IPS DF 6.9 (cell line): ENCODE measurements at regions not wholly inside any gene's neighbourhood (a gene's known extent, or its start where the extent isn't known, plus 50 kb on each side); places are given as distances from the start of the nearest gene placed in this dataset.

Experiments used
- DNase-seq: peaks from one replicate; pipeline ENCODE4 v3.0.0-alpha.2; 2013; ENCODE audit warnings: low read depth, low spot score
- H3K27ac ChIP-seq: one replicate; pipeline ENCODE4 v1.5.1; 2013; ENCODE audit warnings: low read length, control low read depth
- H3K27me3 ChIP-seq: 2 replicates; pipeline ENCODE4 v1.6.1; 2013; ENCODE audit warnings: mild to moderate bottlenecking, low read length; ENCODE audit not compliant: control insufficient read depth, insufficient read depth
- H3K36me3 ChIP-seq: 2 replicates; pipeline ENCODE4 v1.6.1; 2013; ENCODE audit warnings: low read length; ENCODE audit not compliant: control insufficient read depth, insufficient read depth
- H3K4me1 ChIP-seq: 2 replicates; pipeline ENCODE4 v1.6.1; 2013; ENCODE audit warnings: low read length; ENCODE audit not compliant: control insufficient read depth, insufficient read depth
- H3K4me3 ChIP-seq: 2 replicates; pipeline ENCODE4 v1.5.1; 2013; ENCODE audit warnings: mild to moderate bottlenecking, low read length
- H3K9me3 ChIP-seq: 2 replicates; pipeline ENCODE4 v1.6.1; 2013; ENCODE audit warnings: low read length, inconsistent platforms; ENCODE audit not compliant: control insufficient read depth, insufficient read depth
- WGBS: extraction: QIAGEN DNeasy Blood & Tissue Kit; methylation state at CpG from one replicate; pipeline ENCODE4 v1.1.7; 2013; ENCODE audit warnings: mixed read lengths, missing lambda C conversion rate; ENCODE audit not compliant: insufficient read length, insufficient coverage; 5-methylcytosine and 5-hydroxymethylcytosine counted together

DNA sequence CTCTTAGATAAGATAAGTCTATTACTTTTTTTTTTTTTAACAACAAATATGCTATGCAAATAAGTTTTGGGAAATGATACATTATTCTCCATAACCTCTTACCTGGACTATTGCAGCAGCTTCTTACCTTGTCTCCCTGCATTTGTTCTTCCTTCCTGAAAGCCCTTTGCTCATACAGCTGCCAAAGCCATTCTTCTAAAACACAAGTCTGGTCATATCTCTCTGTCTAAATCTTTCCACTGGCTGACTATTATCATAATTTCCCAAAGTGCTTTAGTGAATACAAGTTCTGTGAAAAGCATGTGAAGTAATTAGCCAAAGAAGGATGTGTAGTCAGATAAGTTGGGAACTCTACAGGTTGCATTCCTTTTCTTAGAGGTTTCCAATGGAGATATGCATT, 115.4 kb upstream of the CNTLN start:
- Histone ChIP-seq H3K4me3 (no peak overlapping the region), H3K36me3 (no peaks in the 10 kb centered on the region), H3K27ac (no peak overlapping the region), H3K4me1 (no peaks in the 10 kb centered on the region), H3K9me3 (no peaks in the 10 kb centered on the region), H3K27me3 (no peaks in the 10 kb centered on the region)
- DNase-seq = no peak

DNA sequence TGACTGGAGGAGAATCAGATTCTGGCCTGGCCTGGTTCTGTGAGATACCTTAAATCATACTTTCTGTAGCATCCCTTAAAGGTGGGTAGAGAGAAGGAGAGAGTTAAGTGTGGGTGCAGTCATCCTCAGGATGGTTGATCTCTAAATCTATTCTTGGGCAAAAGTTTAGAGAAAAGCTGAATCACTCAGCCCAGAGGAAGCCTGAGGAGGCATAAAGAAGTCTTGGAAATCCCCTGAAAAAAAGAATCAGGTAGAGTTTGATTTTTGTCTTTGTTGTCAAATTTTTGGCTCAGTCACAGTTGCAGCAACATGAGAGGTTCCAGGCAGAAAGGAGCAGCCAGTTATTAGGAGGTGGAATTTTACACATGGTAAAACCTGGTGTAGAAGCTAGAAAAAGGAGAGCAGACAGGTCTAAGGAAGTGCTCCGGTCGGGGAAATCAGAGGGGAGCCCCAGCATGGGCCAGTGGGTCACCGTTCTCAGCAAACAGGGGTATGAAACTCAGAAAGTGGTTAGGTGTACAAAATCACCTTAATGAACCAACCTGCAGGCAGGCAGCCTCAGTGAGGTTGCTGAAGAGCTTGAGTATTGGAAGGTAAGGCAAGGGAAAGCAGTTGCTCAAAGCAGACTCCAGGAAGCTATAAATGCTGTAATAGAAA, 116.2 kb upstream of the CNTLN start:
- DNase-seq = no peak
- Histone ChIP-seq H3K9me3 (no peaks in the 10 kb centered on the region), H3K27me3 (no peaks in the 10 kb centered on the region), H3K27ac (no peak overlapping the region), H3K36me3 (no peaks in the 10 kb centered on the region), H3K4me1 (no peaks in the 10 kb centered on the region), H3K4me3 (no peak overlapping the region)
- no CpG with 5 or more reads among the region's 3 CpGs for WGBS

DNA sequence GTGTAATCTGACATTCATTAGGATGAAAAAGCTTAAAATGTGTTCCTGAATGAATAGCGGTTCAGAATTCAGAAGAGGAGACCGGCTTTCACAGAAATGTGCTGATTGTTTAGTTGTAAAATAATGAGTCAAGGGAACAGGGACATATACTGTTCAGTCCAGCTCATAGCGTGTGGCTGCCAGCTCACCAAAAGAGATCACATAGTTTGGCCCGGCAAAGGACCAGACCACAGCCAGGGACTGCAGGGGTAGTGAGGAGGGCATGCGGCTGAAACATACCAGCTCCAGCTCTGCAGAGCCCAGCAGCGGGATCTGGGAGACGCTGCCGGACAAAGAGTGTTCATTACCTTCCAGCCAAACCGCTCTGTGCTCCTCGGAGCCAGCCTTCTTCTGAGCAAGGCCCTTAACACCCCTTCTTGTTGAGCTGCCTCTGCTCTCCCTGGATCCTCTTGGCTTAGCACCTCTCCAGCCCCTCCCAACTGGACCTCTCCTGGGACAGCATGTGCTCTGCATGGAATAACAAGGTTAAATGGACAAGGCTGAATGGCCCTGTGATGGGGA, 116.8 kb upstream of the CNTLN start:
- no peaks in the 10 kb centered on the region for H3K9me3 ChIP-seq
- DNase-seq = no peak
- no CpG with 5 or more reads among the region's 10 CpGs for WGBS
- no peak overlapping the region for H3K27ac ChIP-seq
- H3K27me3 ChIP-seq = no peaks in the 10 kb centered on the region
- H3K4me1 ChIP-seq = no peaks in the 10 kb centered on the region
- no peak overlapping the region for H3K4me3 ChIP-seq
- no peaks in the 10 kb centered on the region for H3K36me3 ChIP-seq

DNA sequence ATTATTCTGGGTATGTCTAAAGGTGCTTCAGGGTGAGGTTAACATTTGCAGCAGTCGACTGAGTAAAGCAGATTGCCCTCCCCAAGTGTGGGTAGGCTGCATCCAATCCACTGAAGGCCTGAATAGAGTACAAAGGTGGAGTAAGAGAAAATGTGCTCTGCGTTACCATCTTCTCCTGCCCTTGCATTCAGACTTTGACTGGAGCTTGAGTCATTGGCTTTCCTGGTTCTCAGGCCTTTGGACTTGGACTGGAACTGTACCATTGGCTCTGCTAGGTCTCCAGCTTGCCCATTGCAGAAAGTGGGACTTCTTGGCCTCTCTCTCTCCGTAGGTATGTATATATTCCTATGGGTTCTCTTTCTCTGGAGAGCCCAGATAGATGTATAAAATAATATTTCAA, 120.9 kb upstream of the CNTLN start:
- H3K36me3 ChIP-seq = no peaks in the 10 kb centered on the region
- no peaks in the 10 kb centered on the region for H3K4me1 ChIP-seq
- WGBS = no CpG with 5 or more reads among the region's 3 CpGs
- no peaks in the 10 kb centered on the region for H3K27me3 ChIP-seq
- no peaks in the 10 kb centered on the region for H3K9me3 ChIP-seq
- H3K4me3 ChIP-seq = no peak overlapping the region
- DNase-seq = no peak
- no peak overlapping the region for H3K27ac ChIP-seq

DNA sequence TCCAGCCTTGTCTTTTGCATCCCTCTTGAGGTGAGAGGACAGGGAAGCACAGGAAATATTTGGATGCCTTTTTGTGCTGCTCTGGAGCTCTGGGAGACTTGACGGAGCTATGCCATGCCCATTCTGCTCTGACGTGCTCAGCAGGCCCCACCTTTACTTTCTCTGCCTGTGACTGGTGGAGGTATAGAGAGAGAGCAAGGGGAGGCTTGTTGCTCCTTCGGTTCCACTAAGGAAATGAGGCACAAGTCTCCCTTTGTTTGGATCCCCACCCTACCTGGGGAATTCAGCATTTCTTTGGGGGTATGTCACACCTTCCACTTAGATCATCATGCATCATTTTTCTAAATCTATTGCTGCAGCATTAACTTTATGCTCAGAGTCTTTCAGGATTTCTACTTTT, 121.8 kb upstream of the CNTLN start:
- H3K9me3 ChIP-seq = no peaks in the 10 kb centered on the region
- no peaks in the 10 kb centered on the region for H3K36me3 ChIP-seq
- no peaks in the 10 kb centered on the region for H3K27me3 ChIP-seq
- DNase-seq = no peak
- no peaks in the 10 kb centered on the region for H3K4me1 ChIP-seq
- no CpG with 5 or more reads among the region's 3 CpGs for WGBS
- no peak overlapping the region for H3K27ac ChIP-seq
- no peak overlapping the region for H3K4me3 ChIP-seq

DNA sequence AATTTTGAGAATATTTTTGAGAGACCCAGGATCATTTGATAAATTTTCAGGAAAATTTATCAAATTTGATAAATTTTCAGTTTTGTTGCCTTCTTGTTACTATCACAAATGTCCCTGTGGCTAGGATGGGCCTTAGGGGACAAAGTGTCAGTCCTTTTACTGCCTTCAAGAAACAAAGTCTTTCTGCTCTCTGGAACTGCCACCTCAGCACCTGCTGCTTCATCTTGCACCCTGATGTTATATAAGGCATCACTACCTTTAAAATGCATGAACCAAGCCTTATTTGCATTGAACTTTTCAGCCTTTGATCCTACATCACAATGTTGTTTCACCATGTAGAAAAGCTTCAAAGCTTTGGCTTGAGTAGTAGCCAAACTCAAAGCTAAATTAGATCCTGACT, 123.0 kb upstream of the CNTLN start:
- no peaks in the 10 kb centered on the region for H3K36me3 ChIP-seq
- no peak for DNase-seq
- no peaks in the 10 kb centered on the region for H3K4me1 ChIP-seq
- H3K27me3 ChIP-seq = no peaks in the 10 kb centered on the region
- no peak overlapping the region for H3K4me3 ChIP-seq
- H3K27ac ChIP-seq = no peak overlapping the region
- no peaks in the 10 kb centered on the region for H3K9me3 ChIP-seq

DNA sequence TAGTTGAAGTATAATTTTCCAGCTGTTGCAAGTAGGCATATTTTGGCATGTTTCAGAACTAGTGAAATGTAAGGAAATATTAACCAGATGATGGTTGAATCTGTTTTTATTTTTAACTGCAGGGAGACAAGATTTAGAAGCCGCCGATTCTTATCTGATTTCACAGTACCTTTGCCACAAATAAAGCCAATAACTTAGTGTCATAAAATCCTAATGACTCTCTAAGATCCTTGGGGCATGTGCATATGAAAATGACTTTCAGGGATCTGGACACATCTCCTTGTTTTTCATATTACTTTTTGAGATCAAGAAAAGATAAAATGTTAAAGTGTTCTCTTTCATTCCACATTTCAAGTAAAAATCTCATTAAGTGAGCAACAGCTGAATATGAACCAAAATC, 125.8 kb upstream of the CNTLN start:
- H3K4me1 ChIP-seq = no peaks in the 10 kb centered on the region
- no peak overlapping the region for H3K27ac ChIP-seq
- no peak for DNase-seq
- no peaks in the 10 kb centered on the region for H3K27me3 ChIP-seq
- no peaks in the 10 kb centered on the region for H3K9me3 ChIP-seq
- H3K36me3 ChIP-seq = no peaks in the 10 kb centered on the region
- H3K4me3 ChIP-seq = no peak overlapping the region
- WGBS = no CpG with 5 or more reads among the region's 2 CpGs

DNA sequence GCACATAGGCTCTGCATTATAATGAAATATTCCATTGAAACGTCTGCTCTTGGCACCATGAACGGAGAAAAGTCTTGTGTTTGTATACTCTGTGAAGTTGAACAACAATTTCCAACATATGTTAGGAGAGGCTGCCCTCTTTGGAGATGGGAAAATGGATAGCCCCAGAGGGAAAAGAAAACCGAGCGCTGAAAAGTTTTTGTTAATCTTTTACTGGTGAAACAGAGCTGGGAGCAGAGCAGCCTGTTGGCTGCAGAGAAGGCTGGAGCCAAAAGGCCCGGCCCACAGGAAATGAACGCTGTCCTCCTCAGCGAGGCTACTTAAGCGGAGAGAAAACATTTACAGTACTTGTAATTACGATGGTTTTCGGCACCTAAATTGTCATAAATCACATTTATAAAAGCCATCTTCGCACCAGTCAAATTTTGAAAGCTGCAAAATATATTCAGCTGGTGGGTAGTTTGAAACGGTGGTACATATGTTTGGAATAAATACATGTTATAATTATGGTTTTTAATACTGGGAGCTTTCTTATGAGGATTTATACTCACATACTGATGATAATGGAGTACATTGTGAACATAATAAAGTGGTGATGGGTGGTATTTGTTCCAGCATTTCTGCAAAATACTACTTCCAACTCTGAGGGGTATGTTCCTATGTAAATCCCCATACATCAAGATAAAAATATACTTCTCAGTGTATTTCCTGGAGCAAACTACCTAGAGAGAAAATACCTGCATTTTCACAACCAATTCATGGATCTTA, 129.6 kb upstream of the CNTLN start:
- Histone ChIP-seq H3K4me3 (no peak overlapping the region), H3K27me3 (no peaks in the 10 kb centered on the region), H3K9me3 (no peaks in the 10 kb centered on the region), H3K27ac (no peak overlapping the region), H3K4me1 (no peaks in the 10 kb centered on the region), H3K36me3 (no peaks in the 10 kb centered on the region)
- WGBS = no CpG with 5 or more reads among the region's 12 CpGs
- DNase-seq = no peak

DNA sequence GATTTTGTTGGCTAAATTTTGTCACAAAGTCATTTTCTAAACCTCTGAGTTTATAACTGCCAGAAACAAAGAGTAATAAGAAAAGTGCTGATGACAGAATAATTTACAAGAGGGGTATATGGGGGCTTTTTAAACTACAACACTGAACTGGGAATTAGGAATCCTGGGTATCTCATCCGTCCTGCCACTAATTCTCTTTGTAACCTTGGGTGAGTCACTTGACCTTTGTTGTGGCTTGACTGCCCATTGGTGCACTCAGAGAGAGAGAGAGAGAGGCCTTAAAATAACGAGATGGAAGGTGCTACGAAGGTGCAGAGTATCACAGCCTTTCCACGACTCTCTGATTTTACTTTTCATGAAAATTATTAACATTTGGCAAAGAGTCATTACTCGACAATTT, 130.3 kb upstream of the CNTLN start:
- no peaks in the 10 kb centered on the region for H3K9me3 ChIP-seq
- H3K4me1 ChIP-seq = no peaks in the 10 kb centered on the region
- no peak overlapping the region for H3K4me3 ChIP-seq
- no peak for DNase-seq
- no peak overlapping the region for H3K27ac ChIP-seq
- no peaks in the 10 kb centered on the region for H3K36me3 ChIP-seq
- WGBS = no CpG with 5 or more reads among the region's 5 CpGs
- H3K27me3 ChIP-seq = no peaks in the 10 kb centered on the region

DNA sequence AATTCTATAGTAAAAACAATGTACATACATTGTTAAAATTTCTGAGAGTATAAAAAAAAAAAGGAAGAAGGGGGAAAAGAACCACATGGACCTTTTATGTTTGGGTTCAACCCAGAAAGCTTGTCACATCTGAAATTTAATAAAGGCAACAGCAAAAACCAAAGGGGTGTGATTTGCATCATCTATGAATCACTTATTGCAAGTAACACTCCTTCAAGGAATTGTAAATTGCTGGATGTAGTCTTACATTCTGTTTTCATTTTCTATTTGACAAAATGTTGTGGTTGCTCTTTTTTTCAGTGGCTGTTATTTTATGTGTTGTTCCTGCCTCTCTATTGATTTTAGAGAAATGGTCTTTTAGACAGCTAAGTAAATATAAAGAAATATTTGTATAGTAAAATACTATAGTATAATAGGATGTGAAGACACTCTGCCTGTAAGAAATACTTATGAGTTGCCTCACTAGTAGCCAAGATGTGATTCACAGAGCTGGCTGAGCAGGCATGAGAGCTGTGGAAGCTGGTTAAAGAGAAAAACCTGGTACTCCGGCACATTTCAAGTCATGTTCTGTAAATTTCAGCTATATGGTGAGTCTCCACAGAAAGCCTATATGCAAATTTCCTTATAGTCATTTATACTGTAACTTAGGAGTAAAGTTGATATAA, 131.1 kb upstream of the CNTLN start:
- Histone ChIP-seq H3K27me3 (no peaks in the 10 kb centered on the region), H3K4me1 (no peaks in the 10 kb centered on the region), H3K4me3 (no peak overlapping the region), H3K9me3 (no peaks in the 10 kb centered on the region), H3K27ac (no peak overlapping the region), H3K36me3 (no peaks in the 10 kb centered on the region)
- no CpG with 5 or more reads among the region's 1 CpG for WGBS
- no peak for DNase-seq
